ENCODE measurements at regions not wholly inside any gene's neighbourhood (a gene's known extent, or its start where the extent isn't known, plus 50 kb on each side); places are given as distances from the start of the nearest gene placed in this dataset.

DNA sequence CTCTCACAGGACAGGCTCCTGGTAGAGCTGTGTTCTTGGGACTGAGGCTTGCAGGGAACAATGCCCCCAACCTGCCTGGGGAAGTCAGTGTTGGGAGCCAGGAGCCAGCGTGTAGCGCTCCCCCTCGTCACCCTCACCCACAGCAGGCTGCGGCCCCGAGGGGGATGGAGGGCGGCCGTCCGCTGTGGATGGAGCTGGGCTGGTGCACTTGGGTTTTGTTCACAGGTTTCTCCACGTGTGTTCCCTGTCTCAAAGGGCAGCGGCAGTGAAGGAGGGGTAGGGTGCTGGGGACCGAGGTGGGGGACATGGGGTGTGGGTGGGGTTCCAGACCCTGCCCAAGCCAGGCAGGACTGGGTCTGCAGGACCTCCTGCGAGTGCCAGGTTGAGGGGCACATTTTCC lies 69.1 kb downstream of the RGS12 start:
- TF ChIP-seq EP300 (IDR thresholded peaks at IDR 0.05; ENCODE audit: borderline replicate concordance) (no peak), YY1 (IDR thresholded peaks at IDR 0.05; ENCODE audit: low read depth) (no peak), RAD21 (IDR thresholded peaks at IDR 0.05; ENCODE audit: low read depth) (no peak), FOXM1 (IDR thresholded peaks at IDR 0.05; ENCODE audit: borderline replicate concordance, low read depth) (no peak), TAF1 (IDR thresholded peaks at IDR 0.05; ENCODE audit: low read depth) (no peak), CEBPB (IDR thresholded peaks at IDR 0.05) (no peak), EGR1 (IDR thresholded peaks at IDR 0.05) (no peak), NFIC (IDR thresholded peaks at IDR 0.05) (no peak), TEAD4 (IDR thresholded peaks at IDR 0.05) (no peak)
- TF ChIP-seq, protein P1, sequence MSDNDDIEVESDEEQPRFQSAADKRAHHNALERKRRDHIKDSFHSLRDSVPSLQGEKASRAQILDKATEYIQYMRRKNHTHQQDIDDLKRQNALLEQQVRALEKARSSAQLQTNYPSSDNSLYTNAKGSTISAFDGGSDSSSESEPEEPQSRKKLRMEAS (IDR thresholded peaks at IDR 0.05), result no peak

All from Ishikawa (cell line).